ENCODE measurements at regions not wholly inside any gene's neighbourhood (a gene's known extent, or its start where the extent isn't known, plus 50 kb on each side); places are given as distances from the start of the nearest gene placed in this dataset.

DNA sequence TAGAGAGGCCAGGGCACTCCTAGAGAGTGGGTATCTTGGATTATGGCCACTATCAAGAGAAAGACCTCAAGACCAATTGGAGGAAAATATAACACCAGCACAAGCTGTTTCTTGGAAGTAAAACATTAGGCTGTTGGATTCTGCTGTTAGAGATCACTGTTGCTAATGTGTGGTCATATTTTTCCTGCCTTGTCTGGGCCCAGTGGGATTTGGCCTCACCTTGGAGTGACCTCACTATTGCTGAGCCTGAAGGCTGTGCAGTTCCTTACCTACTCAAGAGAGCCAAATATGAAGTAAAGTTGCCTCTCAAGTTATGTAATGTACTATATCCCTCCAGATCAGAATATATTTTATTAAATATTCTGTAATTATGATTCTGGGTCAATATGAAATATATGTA, 355.4 kb upstream of the CTSO start:
- Histone ChIP-seq H3K27ac (ENCODE audit: insufficient read depth, low read length) (no peak overlapping the region), H3K9me1 (ENCODE audit: insufficient read depth, low read length) (no peaks in the 10 kb centered on the region), H3K27me3 (ENCODE audit: control insufficient read depth, insufficient read depth, low read length) (no peaks in the 10 kb centered on the region), H4K91ac (ENCODE audit: insufficient read depth, low read depth, low read length) (no peak overlapping the region), H3K4ac (ENCODE audit: low read depth, low read length) (no peak overlapping the region), H2BK120ac (ENCODE audit: low read depth, low read length) (no peak overlapping the region), H3K4me1 (ENCODE audit: control insufficient read depth, insufficient read depth, low read length) (no peaks in the 10 kb centered on the region), H4K8ac (ENCODE audit: low read depth in 2 of 2, low read length in 2 of 2) (no peak overlapping the region), H3K4me2 (ENCODE audit: low read depth, low read length) (no peak overlapping the region), H3K9me3 (ENCODE audit: control insufficient read depth, insufficient read depth, low read length) (no peaks in the 10 kb centered on the region), H3K18ac (ENCODE audit: low read depth, low read length) (no peak overlapping the region), H2BK5ac (ENCODE audit: low read depth, low read length, poor library complexity, severe bottlenecking) (no peak overlapping the region), H3K36me3 (ENCODE audit: control insufficient read depth, insufficient read depth, low read length) (no peaks in the 10 kb centered on the region), H2AK9ac (replicated peaks; ENCODE audit: low read depth, low read length, poor library complexity) (no peak overlapping the region), H3K4me3 (ENCODE audit: insufficient read depth, low read depth, low read length) (no peak overlapping the region), H4K5ac (ENCODE audit: low read depth, low read length) (no peak overlapping the region), H2BK20ac (ENCODE audit: low read depth, low read length) (no peak overlapping the region), H3K14ac (replicated peaks; ENCODE audit: low read depth, low read length) (no peak overlapping the region), H3K56ac (ENCODE audit: extremely low read depth, insufficient read depth, low read length) (no peak overlapping the region), H3K79me1 (ENCODE audit: low read depth in 1 of 2, low read length in 2 of 2) (no peaks in the 10 kb centered on the region), H2AK5ac (ENCODE audit: low read depth, low read length) (no peak overlapping the region), H3K9ac (ENCODE audit: low read depth, low read length) (no peak overlapping the region), H2BK15ac (ENCODE audit: low read depth, low read length) (no peak overlapping the region), H4K20me1 (ENCODE audit: insufficient read depth, low read length) (no peaks in the 10 kb centered on the region), H3K23ac (ENCODE audit: low read depth, low read length) (no peak overlapping the region), H2AFZ (replicated peaks; ENCODE audit: low read length, poor library complexity) (no peak overlapping the region)
- in situ Hi-C loops (cut with MboI; ENCODE audit: low sequenced_read_pairs) (no loop called here), dilution Hi-C loops (cut with HindIII; ENCODE audit: low sequenced_read_pairs, unreplicated experiment) (no loop called here), intact Hi-C loops (cut with micrococcal nuclease) (no loop called here)
- DNase-seq = no peak
- BruUV-seq (replicated peaks) = no TSS peak
- ChIA-PET POLR2A (ENCODE audit: unreplicated experiment) (no interaction called here), CTCF (no interaction called here)
- TF ChIP-seq NFE2L2 (IDR thresholded peaks at IDR 0.05; ENCODE audit: low read depth, low read length) = no peak
- TF ChIP-seq MXI1 (IDR thresholded peaks at IDR 0.05; ENCODE audit: borderline replicate concordance, low read depth, low read length) = no peak
- TF ChIP-seq, protein P1, sequence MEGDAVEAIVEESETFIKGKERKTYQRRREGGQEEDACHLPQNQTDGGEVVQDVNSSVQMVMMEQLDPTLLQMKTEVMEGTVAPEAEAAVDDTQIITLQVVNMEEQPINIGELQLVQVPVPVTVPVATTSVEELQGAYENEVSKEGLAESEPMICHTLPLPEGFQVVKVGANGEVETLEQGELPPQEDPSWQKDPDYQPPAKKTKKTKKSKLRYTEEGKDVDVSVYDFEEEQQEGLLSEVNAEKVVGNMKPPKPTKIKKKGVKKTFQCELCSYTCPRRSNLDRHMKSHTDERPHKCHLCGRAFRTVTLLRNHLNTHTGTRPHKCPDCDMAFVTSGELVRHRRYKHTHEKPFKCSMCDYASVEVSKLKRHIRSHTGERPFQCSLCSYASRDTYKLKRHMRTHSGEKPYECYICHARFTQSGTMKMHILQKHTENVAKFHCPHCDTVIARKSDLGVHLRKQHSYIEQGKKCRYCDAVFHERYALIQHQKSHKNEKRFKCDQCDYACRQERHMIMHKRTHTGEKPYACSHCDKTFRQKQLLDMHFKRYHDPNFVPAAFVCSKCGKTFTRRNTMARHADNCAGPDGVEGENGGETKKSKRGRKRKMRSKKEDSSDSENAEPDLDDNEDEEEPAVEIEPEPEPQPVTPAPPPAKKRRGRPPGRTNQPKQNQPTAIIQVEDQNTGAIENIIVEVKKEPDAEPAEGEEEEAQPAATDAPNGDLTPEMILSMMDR (conservative IDR thresholded peaks at IDR 0.05; ENCODE audit: low read depth, low read length) = no peak
- TF ChIP-seq POLR2A (IDR thresholded peaks at IDR 0.05; ENCODE audit: low read depth, low read length) = no peak
- TF ChIP-seq CHD1 (IDR thresholded peaks at IDR 0.05; ENCODE audit: low read depth, low read length) = no peak
- TF ChIP-seq MAFK (IDR thresholded peaks at IDR 0.05; ENCODE audit: low read depth, low read length) = no peak
- no peak for TF ChIP-seq CEBPB (IDR thresholded peaks at IDR 0.05; ENCODE audit: low read depth, low read length)
- TF ChIP-seq, protein P2, sequence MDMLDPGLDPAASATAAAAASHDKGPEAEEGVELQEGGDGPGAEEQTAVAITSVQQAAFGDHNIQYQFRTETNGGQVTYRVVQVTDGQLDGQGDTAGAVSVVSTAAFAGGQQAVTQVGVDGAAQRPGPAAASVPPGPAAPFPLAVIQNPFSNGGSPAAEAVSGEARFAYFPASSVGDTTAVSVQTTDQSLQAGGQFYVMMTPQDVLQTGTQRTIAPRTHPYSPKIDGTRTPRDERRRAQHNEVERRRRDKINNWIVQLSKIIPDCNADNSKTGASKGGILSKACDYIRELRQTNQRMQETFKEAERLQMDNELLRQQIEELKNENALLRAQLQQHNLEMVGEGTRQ (IDR thresholded peaks at IDR 0.05; ENCODE audit: low read depth, low read length) = no peak
- TF ChIP-seq RAD21 (IDR thresholded peaks at IDR 0.05; ENCODE audit: low read length) = no peak
- ATAC-seq (ENCODE audit: low read depth) = no peak
